KG1 (cell line): ENCODE measurements at regions not wholly inside any gene's neighbourhood (a gene's known extent, or its start where the extent isn't known, plus 50 kb on each side); places are given as distances from the start of the nearest gene placed in this dataset.
"Not testable (repeated sequence)": the region's sequence is repeated elsewhere in the genome, so short reads cannot be mapped to it uniquely, and the experiment has no call there.

Source experiments
- DNase-seq: peaks from one replicate; lab custom pipeline; 2025; lab: John Stamatoyannopoulos, UW

GRCh38 chr2:174697255-174697654, 67.0 kb downstream of the CHRNA1 start:
- DNase-seq: peak; percentile 46

- no peak for DNase-seq
These were observed 69.4 kb downstream of the CHRNA1 start for GRCh38 chr2:174694920-174695319.

- DNase-seq: no peak
These were observed 69.9 kb downstream of the CHRNA1 start for GRCh38 chr2:174694196-174694878.

- DNase-seq: no peak
These were observed 70.9 kb downstream of the CHRNA1 start for GRCh38 chr2:174693344-174693743.

DNA sequence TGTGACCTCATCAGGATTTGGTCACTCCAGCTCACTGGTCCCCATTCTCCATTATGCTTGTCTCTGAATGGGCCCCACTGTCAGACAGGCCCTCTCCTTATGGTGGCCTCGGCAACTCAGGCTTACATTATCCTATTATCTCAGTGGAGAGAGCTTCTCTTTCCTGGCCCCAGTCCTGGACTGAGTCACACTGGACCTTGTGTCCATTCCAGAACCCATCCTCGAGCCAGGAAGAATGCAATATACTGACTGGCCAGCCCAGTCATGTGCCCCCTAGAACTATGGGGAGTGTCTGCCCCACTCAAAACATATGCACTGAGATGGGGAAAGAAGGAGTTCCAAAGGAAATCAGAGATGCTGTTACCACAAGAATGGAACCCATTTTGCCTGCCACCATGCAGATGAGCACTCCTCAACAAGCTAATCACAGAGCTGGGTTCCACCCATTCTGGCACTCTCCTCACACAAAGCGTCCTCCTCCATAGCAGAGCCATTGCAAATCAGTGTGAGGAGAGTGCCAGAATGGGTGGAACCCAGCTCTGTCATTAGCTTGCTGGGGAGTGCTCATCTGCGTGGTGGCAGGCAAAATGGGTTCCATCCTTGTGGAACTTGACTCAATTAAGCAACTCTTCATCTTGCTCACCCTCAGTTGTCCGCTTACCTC, 71.9 kb downstream of the CHRNA1 start:
- no peak for DNase-seq

DNA sequence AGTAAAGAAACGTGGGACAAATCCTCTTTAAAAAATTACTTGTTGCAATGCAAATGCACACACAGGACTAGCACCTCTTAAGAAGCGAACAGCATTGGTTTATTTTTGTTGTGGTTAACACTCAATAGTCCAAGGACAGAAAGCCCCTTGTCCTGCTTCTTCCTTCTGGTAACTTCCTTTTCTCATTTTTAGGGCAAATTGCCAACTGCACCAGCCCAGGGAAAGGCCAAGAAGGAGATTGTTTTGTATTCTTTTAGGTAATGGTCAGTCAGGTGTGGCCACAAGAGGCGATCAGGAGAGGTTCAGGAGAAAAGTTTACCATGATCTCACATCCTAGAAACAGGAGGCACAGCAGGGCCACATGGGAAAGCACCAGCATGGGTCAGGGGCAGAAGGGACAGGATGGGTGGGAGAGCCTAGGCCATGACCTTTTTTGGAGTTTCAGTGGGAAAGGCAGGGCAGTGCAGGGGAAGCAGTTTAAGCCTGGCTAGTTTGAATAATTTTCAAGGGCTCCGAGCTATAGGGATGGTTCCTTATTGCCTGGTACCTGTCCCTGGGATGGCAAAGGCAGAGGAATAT, 73.0 kb downstream of the CHRNA1 start:
- DNase-seq: no peak

DNA sequence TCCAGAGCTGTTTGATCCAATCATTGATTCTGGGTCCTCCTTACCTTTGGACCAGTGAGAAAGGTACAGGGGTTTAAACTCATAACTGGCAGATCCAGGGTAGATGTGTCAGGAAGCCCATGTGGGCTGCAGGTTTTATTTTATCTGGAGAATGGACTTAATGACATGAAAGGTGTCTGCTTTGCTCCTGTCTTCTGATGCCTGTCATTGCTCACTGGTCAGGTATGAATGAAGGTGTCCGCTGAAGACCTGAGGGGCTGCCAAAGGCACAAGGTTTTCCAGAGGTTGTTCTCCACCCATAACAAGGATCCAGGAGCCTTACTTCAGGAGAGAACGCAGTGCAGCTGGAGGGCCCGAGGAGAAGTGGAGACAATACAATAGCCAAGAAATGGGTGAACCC, 74.2 kb downstream of the CHRNA1 start:
- no peak for DNase-seq

DNA sequence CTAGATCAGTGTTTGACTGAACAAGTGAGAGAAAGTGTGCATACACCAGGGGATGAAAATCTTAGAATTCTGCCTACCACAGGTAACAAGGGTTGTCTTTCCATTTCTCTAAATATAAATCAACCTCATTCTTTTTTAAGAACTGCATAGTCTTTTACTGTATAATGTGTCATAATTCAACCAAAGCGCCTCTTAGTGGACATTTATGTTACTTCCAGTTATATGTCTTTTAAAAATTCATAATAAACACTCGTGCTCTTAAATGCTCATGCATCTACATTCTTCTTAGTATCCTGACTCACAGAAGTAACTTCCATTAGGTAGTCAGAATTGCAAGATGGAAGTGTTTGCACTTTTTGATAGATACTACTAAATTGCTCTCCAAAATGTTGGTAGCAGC, 76.2 kb downstream of the CHRNA1 start:
- DNase-seq: peak; percentile 30

DNA sequence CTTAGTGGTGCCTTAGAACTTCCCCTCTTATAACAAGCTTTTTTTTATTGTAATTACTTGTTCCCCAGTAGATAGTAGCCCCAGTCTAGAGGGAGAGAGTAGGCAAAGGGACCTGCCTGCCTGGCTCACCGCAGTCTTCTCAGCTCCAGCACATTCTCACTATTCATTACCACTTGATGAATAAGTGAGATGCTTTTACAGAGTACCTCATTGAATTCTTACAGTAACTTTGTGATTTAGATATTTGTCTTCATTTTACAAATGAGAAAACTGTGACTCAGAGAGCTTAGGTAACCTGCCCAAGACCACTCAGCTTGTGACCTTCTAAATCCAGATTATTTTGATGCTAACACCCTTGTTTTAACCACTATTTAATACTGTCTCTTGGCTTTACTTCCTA, 77.8 kb downstream of the CHRNA1 start:
- DNase-seq: no peak

GRCh38 chr2:174683392-174683759, 80.9 kb downstream of the CHRNA1 start:
- peak; percentile 77 for DNase-seq

DNA sequence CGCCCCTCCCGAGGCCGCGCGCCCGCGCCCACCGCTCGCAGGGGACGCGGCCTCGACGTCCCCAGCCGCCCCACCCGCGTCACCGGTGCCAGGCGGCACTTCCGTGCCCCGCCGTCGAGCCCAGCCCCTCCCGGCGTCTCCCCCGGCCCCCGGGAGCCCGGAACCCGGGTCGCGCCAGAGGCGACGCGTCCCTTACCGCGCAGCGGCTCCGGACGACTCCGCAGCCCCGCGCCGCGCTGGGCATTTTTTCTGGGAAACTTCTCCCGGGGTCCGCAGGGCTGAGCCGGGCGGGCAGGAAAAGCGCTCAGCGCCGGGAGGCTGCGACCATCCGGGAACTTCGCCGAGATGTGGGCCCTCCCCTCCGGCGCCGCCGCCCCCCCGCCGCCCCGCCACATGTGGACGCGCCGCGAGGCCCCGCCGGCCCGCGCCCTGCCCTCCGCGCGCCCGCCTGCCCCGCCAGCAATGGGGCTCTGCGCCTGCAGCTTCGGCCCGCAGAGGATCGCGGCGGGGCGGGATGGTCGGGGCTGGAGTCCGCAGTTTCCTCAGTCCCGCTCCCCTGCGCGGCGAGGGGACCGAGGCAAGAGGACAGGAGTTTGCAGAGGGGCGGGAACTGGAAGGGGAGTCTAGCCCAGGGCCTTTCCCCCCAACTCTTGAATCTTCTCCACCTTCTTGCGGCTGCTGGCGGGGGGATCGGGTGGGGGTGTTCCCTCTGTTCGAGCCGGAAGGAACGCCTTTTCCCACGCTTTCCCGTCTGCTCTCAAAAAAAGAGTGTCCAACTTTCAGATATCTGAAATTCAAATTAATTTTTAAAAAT, 81.5 kb downstream of the CHRNA1 start:
- DNase-seq: no peak

DNA sequence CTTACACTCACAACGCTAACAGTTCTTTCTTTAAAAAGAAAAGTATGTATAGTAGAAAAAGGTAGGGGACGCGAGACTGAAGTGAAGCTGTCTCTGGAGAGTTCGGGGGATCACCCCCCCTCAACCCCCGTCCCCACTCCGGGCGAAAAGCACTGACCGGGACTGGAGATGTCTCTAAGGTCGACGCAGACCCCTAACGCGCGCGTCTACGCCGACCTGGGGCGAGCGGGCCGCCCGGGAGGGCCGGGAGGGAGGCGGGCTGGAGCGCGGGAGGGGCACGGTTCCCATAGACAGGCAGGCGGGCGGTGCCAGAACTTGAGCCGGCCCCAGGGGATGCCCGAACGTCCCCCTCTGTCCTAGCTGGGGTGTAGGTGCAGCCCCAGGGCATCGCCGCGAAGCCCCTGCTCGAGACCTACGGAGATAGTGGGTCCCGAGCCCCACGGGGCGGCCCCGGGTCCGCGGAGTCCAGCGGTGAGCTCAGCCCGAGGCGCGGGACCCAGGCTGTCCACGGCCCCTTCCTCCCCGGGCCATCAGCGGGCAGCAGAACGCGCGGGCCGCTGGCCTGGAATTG, 82.2 kb downstream of the CHRNA1 start:
- DNase-seq: no peak

GRCh38 chr2:174681099-174682006, 82.9 kb downstream of the CHRNA1 start:
- DNase-seq: no peak

DNA sequence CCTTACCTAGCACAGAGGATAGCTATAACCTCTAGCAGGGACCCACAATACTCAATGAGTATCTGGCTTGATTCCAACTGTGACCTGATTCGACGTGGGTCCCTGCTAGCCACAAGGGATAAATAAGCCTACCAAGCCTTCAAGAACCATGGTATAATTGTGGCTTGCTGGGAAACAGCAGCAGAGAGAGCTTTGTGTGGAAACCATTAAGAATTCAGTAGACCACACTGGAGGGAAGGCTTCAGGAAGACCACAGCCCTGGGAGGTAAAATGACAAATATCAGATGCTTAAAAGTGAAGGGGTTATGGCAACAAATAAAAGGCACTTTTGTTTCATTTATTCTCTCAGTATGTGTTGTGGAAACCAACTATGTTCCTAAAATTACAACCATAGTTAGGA, 82.6 kb upstream of the WIPF1 start:
- no peak for DNase-seq

DNA sequence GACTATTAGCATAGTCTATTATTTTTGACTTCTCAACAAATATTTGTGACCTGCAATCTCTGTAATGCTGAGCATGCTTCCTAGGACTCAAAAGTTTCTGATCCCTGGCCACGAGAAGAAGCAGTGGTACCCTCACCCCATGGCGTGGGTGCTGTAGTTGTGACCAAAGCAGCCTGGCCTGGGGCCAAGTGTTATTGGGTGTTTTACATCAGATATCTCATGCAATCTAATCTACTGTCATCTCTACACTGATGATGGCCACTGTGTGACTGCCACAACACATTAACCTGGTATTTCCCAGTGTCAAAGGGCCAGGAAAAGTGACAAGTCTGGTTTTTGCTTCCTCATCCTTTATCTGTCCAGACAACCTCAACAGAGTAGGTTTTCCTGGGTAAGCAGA, 80.8 kb upstream of the WIPF1 start:
- no peak for DNase-seq

GRCh38 chr2:174675615-174676014, 78.0 kb upstream of the WIPF1 start:
- no peak for DNase-seq

DNA sequence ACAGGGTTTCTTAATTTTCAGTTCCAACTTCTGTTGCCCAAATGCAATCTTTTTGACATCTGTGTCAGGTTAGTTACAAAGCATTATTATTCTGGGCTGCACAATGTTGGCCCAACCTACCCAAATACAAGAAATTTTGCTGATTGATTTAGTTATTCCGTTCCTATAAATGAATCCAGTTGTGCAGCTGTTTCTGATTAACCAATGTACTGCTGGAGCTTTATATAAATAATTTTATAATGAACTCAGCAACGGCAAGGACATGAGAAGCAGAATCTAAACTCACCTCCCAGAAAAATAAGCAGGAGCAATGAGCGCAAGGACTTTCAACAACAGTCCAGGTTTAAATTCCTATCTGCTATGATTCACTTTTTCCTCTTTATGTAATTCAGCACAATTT, 76.3 kb upstream of the WIPF1 start:
- no peak for DNase-seq

DNA sequence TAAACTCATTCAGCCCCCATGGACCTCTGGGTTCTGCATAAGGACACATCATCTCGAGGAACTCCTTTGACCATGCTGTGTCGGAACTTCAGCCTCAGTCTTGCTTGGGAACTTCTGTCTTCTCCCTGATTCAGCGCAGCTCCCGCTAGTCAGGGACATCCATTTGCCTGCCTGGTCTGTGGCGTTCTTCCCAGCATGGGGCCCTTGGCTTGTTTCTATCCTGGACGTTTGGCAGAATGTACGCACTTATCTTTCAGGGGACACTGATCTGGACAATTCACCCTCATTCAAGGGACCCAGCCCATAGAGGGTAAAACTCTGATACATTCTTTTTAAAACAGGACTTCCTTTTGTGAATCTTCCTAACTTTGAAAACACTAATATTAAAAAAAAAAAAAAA, 75.8 kb upstream of the WIPF1 start:
- no peak for DNase-seq

GRCh38 chr2:174671532-174671931, 73.9 kb upstream of the WIPF1 start:
- not testable (repeated sequence) for DNase-seq

- no peak for DNase-seq
These were observed 72.8 kb upstream of the WIPF1 start for GRCh38 chr2:174670446-174670845.

DNA sequence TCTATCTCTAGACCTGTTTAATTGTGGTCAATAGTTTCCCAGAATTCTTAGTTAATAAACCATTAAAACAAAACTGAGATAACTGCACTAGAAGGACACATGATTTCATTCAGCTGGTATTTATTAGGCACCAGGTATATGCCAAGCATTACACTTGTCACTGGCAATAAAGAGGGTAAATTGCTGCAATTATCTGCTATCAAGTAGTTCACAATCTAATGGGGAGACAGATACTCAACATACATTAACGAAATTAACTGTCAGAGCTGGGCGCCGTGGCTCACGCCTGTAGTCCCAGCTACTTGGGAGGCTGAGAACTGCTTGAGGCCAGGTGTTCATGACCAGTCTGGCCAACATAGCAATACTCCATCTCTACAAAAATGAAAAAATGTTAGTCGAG, 71.7 kb upstream of the WIPF1 start:
- no peak for DNase-seq
